NCI-H1417 treated with DMSO at 0.1 percent for 48 hours (cell line): ENCODE measurements at regions not wholly inside any gene's neighbourhood (a gene's known extent, or its start where the extent isn't known, plus 50 kb on each side); places are given as distances from the start of the nearest gene placed in this dataset.
A peak's percentile ranks its signal among the peaks of the same experiment; 100 is the strongest.

Experiments
- DNase-seq: peaks from one replicate; lab custom pipeline; 2025; lab: John Stamatoyannopoulos, UW

DNA sequence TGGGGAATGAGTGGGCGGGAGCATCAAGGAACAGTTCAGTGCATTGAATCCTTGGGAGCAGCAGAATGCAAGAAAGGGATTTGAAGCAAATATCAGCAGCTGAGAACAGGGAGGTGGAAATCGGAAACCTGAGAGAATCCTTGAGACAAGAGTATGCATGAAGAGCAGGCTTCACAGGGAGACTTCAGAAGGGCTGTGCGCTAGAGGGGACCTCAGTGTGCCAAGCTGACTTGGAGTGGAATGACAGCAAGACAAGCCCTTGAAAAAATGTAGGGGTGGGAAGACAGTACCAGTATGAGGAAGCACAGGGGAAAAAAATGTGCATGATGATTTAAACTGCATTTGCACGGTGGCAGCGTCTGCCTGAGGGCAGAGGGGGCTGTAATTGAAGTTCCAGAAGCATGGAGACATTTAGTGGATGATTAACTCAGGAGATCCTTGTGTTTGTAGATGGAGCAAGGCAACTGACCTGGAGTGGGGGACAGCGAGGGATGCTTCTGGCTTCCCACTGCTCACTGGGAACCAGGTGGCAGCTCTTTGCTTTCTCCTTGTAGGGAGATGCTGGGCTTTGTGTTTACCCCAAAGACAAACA, 204.9 kb upstream of the PLET1 start:
- DNase-seq: no peak

DNA sequence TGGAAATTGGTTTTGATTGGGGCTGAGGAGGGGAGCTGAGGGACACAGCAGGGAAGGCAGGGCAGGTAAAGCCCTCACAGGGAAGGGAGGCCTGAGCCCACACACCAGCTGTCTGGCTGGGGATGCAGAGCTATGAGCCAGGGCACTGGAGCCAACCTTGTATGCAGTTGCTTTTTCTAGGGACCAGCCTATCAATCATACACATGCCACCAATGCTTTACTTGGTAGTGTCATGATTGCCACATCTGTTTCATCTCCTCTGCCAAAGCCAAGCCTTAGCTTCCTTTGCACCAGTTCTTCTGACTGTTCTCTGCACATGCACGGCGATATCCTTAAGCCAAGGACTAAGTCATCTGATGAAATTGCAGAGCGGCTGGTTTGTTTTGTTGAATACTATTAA, 207.1 kb upstream of the PLET1 start:
- no peak for DNase-seq

DNA sequence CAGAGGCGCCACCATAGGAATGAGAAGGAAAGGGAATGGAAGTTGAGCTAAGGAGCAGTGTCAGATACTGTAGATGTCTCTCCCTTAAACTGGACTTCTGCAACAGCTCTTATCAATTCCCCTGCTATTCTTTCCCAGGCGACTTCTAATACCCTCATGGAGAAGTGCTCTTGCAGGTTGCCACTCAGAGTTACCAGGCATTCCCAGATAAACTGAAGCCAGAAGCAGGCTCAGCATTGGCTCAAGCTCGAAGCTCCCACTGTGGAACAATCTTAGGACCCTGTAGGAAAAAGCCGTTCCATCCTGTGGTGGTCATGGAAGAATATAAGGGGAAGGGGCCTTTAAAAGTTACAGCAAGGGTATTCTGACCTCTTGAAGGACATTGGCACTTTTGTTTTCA, 208.7 kb upstream of the PLET1 start:
- DNase-seq: no peak

DNA sequence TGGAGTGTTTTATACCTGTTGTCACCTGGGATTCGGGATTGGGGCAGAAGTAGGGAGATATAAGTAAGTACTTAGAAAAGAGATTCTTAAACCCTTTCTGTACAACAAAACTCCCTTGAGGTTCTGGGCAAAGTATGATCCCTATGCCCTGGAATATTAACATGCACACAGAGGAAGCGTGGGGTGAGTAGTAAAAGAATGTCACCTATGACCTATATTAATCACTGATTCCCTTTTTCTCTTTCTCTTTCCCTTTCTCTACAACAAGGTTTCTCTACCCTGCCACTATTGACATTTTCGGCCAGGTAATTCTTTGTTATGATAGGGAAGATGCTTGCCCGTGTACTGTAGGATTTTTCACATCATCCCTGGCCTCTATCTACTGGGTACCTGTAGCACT, 209.7 kb upstream of the PLET1 start:
- DNase-seq: no peak

DNA sequence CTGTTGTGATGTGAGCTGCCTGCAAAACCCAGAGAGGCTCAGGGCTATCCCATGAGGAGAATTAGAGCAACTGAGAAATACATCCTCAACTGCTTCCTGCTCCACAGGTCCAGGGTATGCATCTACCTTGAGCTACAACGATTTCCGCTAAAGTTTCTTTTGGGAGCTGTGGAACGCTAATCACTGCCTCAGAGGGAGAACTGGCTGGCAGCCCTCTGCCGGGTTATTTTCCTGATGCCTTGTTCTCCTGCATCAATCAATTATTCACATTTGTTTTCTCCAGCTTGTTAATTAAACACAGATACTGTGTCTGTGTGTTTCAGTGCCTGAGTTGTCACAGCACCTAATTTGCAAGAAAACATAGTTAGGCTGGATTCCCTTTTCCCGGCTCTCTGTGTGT, 211.1 kb upstream of the PLET1 start:
- DNase-seq: no peak

DNA sequence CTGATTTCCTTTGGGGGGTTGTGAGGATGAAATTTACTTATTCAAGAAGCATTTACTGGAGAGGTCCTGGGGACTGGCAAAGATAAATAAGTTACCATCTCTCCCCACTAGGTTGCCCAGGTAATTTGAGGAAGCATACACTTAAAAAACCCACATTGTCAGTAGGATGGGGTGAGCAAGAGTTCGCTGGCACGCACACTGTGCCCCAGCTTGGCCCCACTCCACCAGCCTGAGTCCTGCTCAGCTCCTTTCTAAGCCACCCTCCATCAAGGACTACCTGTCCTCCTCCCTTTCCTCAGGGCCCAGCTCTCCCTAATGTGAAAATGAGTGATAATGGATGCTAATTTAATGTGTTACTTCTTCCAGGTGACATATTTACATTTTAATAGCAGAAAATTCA, 216.5 kb upstream of the PLET1 start:
- DNase-seq: no peak

DNA sequence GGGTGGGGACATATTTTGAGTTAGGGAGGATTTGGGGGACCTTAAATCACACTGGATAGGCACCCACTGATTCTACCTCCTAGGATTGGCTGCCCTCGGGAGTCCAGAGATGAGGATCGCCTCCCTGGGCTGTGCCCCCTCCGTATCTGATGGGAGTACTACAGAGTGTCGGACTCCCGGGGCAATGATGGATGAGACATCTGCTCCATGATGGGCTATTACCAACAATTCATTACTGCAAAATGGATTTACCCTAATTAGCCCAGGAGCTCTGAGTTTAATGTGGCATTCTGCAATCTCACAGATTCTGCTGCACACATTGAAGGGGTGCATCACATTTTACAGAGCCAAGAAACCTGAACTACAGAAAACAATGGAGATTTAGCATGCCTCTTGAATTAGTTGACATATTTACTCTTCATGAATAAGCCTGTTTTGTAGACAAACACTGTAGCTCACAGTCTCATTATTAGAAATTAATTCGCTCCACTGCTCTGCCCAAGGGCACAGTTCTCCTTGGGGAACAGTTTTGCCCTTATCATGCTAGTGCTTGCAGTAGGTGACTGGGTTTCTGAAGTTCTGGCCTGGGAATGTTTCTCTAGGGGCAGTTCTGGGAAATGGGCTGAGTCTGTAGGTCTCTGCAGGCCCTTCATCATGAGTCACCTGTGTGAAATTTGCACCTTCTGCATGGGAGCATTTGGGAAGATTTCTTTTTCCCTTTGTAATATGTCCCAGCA, 217.1 kb upstream of the PLET1 start:
- peak; percentile 76 for DNase-seq

DNA sequence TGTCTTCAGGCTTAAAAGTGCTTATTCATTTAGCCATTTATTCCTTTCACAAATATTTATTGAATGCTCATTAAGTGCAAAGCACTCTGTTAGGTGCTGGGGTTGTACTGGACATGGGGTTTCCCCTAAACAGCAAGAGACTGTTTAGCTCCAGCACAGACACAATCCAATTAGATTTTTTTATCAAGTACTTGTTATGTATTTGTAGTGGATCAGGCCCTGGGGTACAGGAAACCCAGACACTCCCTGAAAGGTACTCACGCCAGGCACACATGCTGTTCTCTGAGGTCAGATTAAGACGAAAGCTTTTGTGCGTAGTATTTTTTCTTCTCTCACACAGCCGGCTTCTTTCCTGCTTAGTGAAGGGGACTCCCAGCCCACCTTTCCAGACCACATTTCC, 218.1 kb upstream of the PLET1 start:
- no peak for DNase-seq

DNA sequence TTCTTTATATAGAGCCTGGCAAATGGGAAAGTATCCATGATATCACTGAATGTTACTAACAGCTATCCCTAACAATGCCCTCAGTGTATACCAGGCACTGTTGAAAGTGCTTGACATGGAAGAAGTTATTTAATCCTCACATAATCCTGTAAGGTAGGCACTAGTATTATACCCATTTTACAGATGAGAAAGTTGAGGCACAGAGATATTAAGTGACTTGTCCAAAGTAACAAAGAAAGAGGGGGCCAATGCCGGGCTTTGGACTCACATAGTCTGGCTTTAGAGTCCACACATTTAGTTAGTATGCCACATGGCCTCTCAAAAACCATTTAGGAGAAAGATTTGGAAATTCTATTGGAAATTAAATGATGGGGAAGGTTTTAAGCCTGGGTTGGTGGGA, 220.8 kb upstream of the PLET1 start:
- DNase-seq: no peak

DNA sequence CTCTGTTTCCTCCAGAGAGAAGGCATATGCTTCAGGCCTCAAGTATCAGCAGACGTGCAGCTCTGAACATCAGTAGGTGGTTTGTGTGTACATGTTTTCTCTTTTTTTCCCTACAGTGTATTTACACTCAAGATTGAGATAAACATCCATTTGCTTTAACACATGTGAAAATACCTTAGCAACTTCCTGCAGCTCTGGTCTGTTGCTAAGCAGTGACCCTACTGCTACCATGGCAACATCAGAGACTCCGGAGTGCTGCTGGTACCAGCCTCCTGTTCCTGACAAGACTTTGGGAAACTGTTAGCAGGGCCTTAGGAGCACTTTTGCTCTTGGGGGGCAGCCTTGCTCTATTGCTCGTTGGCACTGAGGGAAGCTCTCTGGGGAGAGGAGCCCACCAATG, 221.2 kb upstream of the PLET1 start:
- peak; percentile 33 for DNase-seq

DNA sequence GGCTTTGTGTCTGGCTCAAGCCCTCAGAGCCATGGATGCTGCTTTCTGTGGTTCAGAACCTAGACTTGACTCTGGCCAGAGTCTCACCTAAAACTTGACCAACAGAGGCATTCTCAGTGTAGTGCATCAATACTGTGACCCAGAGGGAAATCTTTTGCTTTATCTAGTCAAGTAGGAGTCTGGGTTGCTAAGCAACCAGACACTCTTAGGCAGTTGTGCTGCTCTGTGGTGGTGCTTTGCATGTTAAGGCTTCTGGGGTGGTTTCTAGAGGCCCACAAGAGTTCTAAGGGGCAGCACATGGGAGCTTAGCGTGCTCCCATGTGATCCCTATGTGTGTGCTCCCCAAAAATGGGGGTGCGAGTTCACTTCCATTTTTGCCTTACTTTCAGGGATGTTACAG, 224.6 kb upstream of the PLET1 start:
- DNase-seq: no peak

DNA sequence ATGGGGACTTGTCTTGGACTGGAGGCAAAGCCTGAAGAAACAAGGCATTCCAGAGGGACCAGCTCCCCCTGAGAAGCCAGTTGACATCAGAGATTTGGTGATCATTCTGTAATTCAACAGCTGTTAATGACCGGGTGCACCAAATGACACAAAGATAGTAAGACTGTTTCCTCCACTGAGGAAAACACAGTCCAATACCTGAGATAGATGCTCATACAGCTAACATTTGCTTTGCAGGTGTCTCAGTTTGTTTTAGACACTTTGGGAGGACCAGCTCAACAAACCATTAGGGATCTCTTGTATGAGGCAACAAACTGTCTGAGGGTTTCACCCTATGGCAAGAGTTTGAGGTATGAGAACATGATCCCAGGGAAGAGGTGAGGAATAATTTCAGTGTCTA, 237.2 kb upstream of the PLET1 start:
- DNase-seq: no peak

DNA sequence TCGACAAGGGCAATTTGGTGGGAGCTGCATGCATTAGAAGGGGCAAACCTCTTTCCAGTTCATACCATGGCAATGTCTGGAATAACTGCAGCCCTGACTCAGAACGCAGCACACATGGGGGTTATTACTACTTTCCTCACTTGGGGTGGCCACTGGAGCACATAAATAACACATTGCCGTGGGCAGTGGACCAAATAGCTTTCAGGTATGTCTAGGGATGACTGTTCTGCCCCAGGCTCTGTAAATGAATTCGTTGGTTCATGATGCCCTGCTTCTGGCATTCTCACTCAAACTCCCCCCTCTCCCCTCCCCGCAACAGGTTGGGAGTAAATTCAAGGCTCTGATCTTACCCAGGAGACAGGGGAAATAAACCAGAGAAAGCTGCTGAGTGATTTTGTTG, 238.0 kb upstream of the PLET1 start:
- no peak for DNase-seq

DNA sequence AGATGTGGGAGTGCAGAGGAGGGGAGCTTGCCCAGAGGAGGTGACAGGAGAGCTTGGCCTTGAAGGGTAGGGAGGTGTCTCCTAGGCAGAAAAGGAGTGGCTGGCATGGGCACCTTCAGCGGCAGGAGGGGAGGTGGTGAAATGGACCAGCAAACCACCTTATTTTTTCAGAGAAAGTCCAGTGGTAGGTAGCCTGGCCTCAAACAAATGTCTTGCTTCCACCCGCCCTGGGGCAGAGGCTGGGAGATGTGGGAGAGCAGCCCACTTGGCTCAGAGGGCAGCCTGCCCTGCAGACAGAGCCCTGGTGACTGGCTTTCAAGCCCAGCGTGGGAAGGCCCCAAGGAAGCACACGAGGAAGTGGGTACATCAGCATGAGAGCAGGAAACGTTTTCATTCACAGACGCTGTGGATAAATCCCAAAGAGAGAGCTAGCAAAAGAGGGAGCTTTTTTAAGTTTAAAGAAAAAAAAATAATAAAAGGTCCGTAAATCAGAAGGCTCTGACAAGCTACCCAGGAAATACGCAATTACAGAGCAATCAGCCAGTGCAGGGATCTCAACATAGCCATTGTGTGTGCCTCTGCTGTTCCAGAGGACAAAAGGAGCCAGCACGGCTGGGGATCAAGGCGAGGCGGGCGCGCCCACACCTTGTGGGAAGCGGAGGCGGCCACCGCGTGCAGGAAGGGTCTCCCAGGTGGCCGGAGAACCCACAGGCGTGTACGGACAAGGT, 238.7 kb upstream of the PLET1 start:
- DNase-seq: peak; percentile 70

DNA sequence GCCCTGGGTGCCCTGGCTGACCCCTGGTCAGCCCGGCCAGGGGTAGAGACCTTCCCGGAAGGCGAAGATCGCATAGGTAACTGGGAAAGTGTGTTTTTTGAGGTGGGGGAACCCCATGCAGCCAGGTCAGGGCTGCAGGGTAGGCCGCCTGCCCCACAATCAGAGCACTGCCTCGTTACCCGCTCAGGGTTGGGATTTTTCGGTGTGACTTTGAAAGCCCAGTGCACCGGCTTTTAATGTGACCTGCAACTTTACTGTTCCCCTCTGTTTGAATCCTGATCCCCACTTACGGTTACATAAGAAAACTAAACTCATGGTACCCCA, 239.2 kb upstream of the PLET1 start:
- no peak for DNase-seq

DNA sequence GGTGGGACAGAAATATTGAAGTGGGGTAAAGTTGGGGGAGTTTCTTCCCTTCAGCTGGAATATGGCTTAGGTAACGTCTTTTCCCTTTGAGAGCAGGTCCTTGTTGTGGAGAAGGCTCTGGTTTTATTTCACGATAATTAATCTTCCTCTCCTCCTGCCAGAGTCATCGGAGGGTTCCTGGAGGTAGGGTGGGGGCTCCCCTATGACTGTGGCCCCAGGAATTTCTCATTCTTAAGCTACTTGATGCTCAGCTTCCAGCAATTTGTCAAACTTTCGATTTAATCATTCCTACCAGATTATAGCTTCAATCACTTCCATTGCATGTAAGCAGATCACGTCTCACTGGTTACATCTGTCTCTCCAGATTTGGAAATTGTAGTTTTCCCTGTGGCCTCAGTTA, 242.8 kb upstream of the PLET1 start:
- no peak for DNase-seq

DNA sequence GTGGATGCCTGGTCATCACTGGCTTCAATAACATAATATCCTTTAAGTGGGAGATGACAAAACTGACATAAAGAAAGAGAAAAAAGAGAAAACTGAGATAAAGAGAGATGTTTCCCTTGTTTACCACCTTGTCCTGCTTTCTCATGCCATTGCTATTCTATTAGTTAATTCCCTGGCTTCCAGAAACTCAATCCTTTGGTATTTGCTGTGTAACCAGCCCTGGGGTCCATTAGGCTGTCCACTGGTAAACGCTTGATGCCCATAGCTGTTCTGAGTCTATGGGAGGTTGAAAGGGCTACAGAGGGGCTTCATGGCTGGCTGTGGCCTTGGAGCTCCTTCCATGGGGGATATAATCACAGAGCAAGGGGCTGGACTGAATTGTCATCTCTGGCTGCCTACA, 243.4 kb upstream of the PLET1 start:
- DNase-seq: no peak

DNA sequence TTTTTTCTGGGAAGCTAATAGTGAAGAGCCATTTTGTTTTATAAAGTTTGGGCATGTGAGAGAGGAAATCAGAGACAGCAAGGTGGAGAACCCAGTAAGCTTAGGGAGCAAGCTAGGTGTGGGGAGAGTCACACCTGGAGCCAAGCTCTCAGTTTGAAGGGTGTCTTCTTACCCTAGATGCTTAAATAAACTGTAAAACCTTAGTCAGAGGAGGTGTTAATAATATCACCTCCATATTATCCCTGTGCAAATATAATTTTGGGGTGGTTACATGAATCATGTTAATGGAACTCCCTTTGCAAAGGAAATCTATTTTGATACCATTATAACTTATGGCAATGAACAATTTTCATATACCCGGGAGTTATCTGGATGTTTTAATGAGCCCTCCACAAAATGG, 246.2 kb upstream of the PLET1 start:
- DNase-seq: no peak

DNA sequence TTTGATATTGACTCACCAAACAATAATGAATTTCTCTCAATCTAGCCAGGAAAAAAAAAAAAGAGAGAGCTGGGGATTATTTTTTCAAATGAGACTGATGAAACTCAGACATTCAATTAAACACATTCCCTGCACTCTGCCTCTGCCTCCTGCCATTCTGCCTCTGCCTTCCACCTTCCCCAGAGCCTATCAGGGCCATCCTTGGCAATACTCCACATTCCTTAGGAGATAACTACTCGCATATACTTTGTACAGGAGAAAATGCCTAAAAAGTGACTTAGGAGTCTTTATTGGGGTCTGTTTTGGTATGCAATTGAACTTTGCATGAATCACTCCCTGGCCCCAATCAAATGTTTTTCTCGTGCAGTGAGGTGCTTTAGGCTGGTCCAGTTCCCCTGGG, 246.6 kb upstream of the PLET1 start:
- no peak for DNase-seq

DNA sequence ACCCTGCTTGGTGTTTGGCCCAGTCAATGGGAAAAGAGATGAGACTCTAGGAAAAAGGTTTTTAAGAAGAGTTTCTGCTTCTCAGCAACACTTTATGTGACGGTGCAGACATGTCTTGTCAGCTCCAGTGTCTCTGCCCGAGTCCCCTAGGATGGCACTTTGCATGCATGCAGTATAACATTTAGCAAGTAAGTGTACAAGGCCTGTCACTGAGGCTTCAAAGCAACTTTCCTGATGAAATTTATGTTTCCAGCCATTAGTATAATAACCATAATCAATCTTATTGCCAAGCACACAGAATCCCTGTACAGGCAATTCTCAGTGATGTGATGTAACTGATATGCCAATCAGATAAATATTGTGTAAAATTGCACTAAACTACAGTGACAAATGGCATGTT, 248.1 kb upstream of the PLET1 start:
- DNase-seq: no peak

DNA sequence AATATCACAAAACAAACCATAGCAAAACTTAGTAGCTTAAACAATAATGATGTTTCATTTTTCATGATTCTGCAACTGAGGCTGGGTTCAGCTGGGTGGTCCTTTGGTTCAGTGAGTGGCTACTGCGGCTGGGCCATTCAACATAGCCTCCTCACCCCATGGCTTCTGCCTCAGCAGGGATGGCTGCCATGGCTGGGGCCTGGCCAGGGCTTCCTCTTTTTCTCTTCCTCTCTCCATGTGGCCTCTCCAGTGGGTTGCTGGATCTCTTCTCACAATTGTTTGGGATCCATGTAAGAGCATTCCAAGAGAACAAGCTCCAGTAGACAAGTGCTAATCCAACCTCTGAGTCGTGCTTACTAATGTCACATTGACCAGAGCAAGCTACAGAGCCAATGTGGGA, 248.6 kb upstream of the PLET1 start:
- DNase-seq: no peak

DNA sequence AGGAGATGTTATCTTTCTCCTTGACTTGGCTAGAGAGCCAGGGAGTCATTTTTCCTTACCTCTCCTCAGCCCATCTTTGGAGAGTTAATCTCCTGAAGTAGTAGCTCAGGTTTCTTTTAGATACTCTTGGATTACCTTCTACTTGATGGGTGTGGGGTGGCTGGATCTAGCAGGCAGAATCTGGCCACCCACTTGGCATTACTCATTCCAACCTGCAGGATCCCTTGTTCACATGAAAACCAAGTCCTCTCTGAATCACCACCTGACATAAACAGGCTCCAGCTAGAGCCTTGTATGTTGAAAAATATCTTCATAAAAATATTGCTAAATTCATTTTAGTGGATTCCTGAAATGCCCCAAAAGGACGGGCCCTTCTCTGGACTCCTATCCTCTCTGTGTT, 250.6 kb upstream of the PLET1 start:
- no peak for DNase-seq

DNA sequence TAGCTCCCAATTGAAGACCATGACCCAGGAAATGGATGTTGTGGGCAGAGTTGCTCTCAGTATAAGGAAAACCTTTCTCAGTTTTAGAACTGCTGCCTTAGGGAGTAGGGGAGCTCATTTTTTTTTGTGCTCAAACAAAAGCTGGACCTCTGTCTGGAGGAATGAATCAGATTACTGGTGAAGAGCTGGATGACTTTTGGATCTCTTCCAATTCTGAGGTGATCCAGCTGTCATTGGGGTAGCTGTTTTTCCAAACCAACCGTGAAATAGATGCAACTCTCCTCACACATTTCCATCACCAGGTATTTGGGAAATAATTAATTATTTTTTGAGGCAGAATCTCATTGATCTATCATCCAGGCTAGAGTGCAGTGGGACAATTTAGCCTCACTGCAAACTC, 251.3 kb upstream of the PLET1 start:
- DNase-seq: no peak

DNA sequence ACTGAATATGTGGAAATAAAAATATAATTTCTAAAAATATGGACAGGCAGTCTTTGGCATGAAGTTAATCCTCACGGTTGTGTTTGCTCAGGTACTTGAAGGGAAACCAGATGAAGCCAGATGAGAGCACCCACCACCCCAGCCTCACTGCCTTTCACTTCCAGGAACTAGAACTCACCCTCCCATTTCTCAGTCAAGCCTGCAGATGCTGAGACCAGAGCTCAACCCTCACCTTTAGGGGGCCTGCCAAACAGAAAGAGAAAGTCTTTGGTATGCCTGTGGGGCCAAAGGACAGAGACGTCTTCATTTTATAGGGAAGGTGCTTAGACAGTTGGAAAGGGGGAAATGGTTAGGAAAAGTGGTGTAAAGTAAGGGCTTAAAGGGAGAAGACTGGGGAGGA, 252.8 kb upstream of the PLET1 start:
- DNase-seq: no peak
